H1 (cell line): ENCODE measurements at regions not wholly inside any gene's neighbourhood (a gene's known extent, or its start where the extent isn't known, plus 50 kb on each side); places are given as distances from the start of the nearest gene placed in this dataset.

Experiments used
- CTCF ChIA-PET: fragments of 300-600 bp; sonication (Branson Sonifier 250); formaldehyde crosslinking; loops from one replicate; lab custom pipeline; 2021; ENCODE audit not compliant: partially characterized antibody; lab: Charles Lee
- POLR2A ChIA-PET: fragments of 300-600 bp; sonication (Branson Sonifier 250); formaldehyde crosslinking; loops from one replicate; lab custom pipeline; 2021; ENCODE audit warnings: inconsistent platforms; ENCODE audit not compliant: partially characterized antibody; lab: Charles Lee
- DNase-seq, 2 experiments: peaks; one replicate each; pipeline versions ENCODE4 v3.0.0 to v3.0.0-alpha.2; 2010 to 2022; ENCODE audit warnings: low spot score in 2 of 2, low read depth in 1 of 2, mixed read lengths in 1 of 2
- FAIRE-seq: peaks from 2 replicates; lab custom pipeline; 2011; peaks lifted over from hg19 to GRCh38; lab: Jason Lieb, UNC
- H2AFZ ChIP-seq: 2 replicates; pipeline ENCODE4 v1.8.1; 2012; ENCODE audit warnings: low read length, inconsistent platforms
- H2AK5ac ChIP-seq: 2 replicates; pipeline ENCODE4 v1.6.1; 2013; ENCODE audit warnings: low read depth, low read length
- H2BK120ac ChIP-seq: replicated peaks from 2 replicates; pipeline ENCODE3; 2013; ENCODE audit warnings: low read depth, low read length, inconsistent platforms
- H2BK12ac ChIP-seq: 2 replicates; pipeline ENCODE4 v1.6.1; 2013; ENCODE audit warnings: low read depth, low read length
- H2BK15ac ChIP-seq: 2 replicates; pipeline ENCODE4 v1.6.1; 2013; ENCODE audit warnings: low read length
- H2BK20ac ChIP-seq: 2 replicates; pipeline ENCODE4 v1.6.1; 2013; ENCODE audit warnings: low read length
- H2BK5ac ChIP-seq: 2 replicates; pipeline ENCODE4 v1.6.1; 2013; ENCODE audit warnings: low read depth, low read length
- H3K14ac ChIP-seq: 2 replicates; pipeline ENCODE4 v1.6.1; 2013; ENCODE audit warnings: inconsistent platforms; ENCODE audit not compliant: insufficient read length
- H3K18ac ChIP-seq: 2 replicates; pipeline ENCODE4 v1.6.1; 2013; ENCODE audit warnings: low read length; ENCODE audit errors: extremely low read depth
- H3K23ac ChIP-seq: 2 replicates; pipeline ENCODE4 v1.6.1; 2013; ENCODE audit warnings: inconsistent platforms; ENCODE audit not compliant: insufficient read length
- H3K23me2 ChIP-seq: 2 replicates; pipeline ENCODE4 v1.6.1; 2013; ENCODE audit warnings: low read depth, low read length
- H3K27ac ChIP-seq: 2 replicates; pipeline ENCODE4 v1.6.1; 2011; ENCODE audit warnings: low read depth, low read length, inconsistent platforms
- H3K27me3 ChIP-seq, 4 experiments: replicated peaks in 1 of 4; 1 replicate in 1 of 4; 2 replicates in 3 of 4; pipeline versions ENCODE4 v1.6.1 to v1.8.1; 2011 to 2013; ENCODE audit warnings: low read length in 3 of 4, mild to moderate bottlenecking in 3 of 4, inconsistent platforms in 2 of 4, mixed read lengths in 2 of 4, moderate library complexity in 1 of 4; ENCODE audit not compliant: control insufficient read depth in 3 of 4, insufficient read depth in 3 of 4; ENCODE audit errors: extremely low read depth in 1 of 4
- H3K36me3 ChIP-seq, 4 experiments: 2 replicates each; pipeline versions ENCODE4 v1.6.1 to v1.8.1; 2011 to 2013; ENCODE audit warnings: mild to moderate bottlenecking in 4 of 4, low read length in 3 of 4, moderate library complexity in 2 of 4, control low read depth in 1 of 4, inconsistent platforms in 1 of 4; ENCODE audit not compliant: insufficient read depth in 4 of 4, control insufficient read depth in 2 of 4
- H3K4ac ChIP-seq: replicated peaks from 2 replicates; pipeline ENCODE3; 2013; ENCODE audit warnings: low read length, low read depth, mixed read lengths, inconsistent platforms; ENCODE audit not compliant: insufficient read length
- H3K4me1 ChIP-seq, 4 experiments: replicated peaks in 1 of 4; 1 replicate in 1 of 4; 2 replicates in 3 of 4; pipeline versions ENCODE4 v1.6.1 to v1.8.1; 2011 to 2013; ENCODE audit warnings: low read length in 3 of 4, inconsistent platforms in 2 of 4, mixed read lengths in 1 of 4; ENCODE audit not compliant: insufficient read depth in 4 of 4, control insufficient read depth in 3 of 4
- H3K4me2 ChIP-seq, 2 experiments: 2 replicates each; pipeline versions ENCODE4 v1.6.1 to v1.8.1; 2011 to 2013; ENCODE audit warnings: low read depth in 2 of 2, low read length in 2 of 2, control low read depth in 1 of 2, inconsistent platforms in 1 of 2, mild to moderate bottlenecking in 1 of 2; ENCODE audit not compliant: insufficient read depth in 1 of 2
- H3K4me3 ChIP-seq, 4 experiments: fragments of 200-600, 300-600 bp in 1 of 4; sonication (generic), shearing (Covaris generic), sonication (Bioruptor Twin) in 1 of 4; 2 replicates each; pipeline versions ENCODE4 v1.5.1 to v1.8.1; 2011 to 2016; ENCODE audit warnings: low read length in 4 of 4, low read depth in 3 of 4, control low read depth in 2 of 4, inconsistent platforms in 2 of 4, mild to moderate bottlenecking in 2 of 4, mixed read lengths in 1 of 4, moderate library complexity in 1 of 4; ENCODE audit not compliant: insufficient read depth in 2 of 4; ENCODE audit errors: extremely low read depth in 1 of 4
- H3K56ac ChIP-seq: replicated peaks from 2 replicates; pipeline ENCODE3; 2013; ENCODE audit warnings: low read depth, mild to moderate bottlenecking, mixed read lengths, low read length, inconsistent platforms; ENCODE audit not compliant: insufficient read length
- H3K79me1 ChIP-seq: 2 replicates; pipeline ENCODE4 v1.6.1; 2013; ENCODE audit warnings: low read depth, low read length, control low read depth
- H3K79me2 ChIP-seq, 2 experiments: 2 replicates each; pipeline versions ENCODE4 v1.6.1 to v1.8.1; 2012 to 2013; ENCODE audit warnings: low read length in 2 of 2, mild to moderate bottlenecking in 2 of 2, inconsistent platforms in 1 of 2; ENCODE audit not compliant: insufficient read depth in 2 of 2, control insufficient read depth in 1 of 2
- H3K9ac ChIP-seq, 4 experiments: replicated peaks in 1 of 4; 1 replicate in 1 of 4; 2 replicates in 3 of 4; pipeline versions ENCODE4 v1.6.1 to v1.8.1; 2011 to 2013; ENCODE audit warnings: low read depth in 3 of 4, low read length in 3 of 4, control low read depth in 2 of 4, mild to moderate bottlenecking in 2 of 4, moderate library complexity in 2 of 4, inconsistent platforms in 1 of 4; ENCODE audit errors: extremely low read depth in 1 of 4
- H3K9me3 ChIP-seq, 2 experiments: 2 replicates each; pipeline versions ENCODE4 v1.6.1 to v1.8.1; 2012 to 2013; ENCODE audit warnings: mild to moderate bottlenecking in 2 of 2, moderate library complexity in 2 of 2, control low read depth in 1 of 2, inconsistent platforms in 1 of 2, low read depth in 1 of 2, low read length in 1 of 2, mixed read lengths in 1 of 2; ENCODE audit not compliant: insufficient read depth in 2 of 2
- H4K20me1 ChIP-seq, 2 experiments: replicated peaks in 1 of 2; 2 replicates each; pipeline versions ENCODE3 to v1.8.1; 2011 to 2013; ENCODE audit warnings: inconsistent platforms in 2 of 2, low read length in 2 of 2, mild to moderate bottlenecking in 1 of 2; ENCODE audit not compliant: insufficient read depth in 2 of 2, control insufficient read depth in 1 of 2
- H4K5ac ChIP-seq: 2 replicates; pipeline ENCODE4 v1.6.1; 2013; ENCODE audit warnings: low read length, low read depth, mixed read lengths, inconsistent platforms; ENCODE audit not compliant: insufficient read length
- H4K8ac ChIP-seq: 2 replicates; pipeline ENCODE4 v1.8.0; 2013; ENCODE audit warnings: mild to moderate bottlenecking, moderate library complexity, low read length, inconsistent platforms; ENCODE audit not compliant: insufficient read depth; ENCODE audit errors: extremely low read depth
- H4K91ac ChIP-seq: replicated peaks from 2 replicates; pipeline ENCODE3; 2013; ENCODE audit warnings: low read length, mixed read lengths, inconsistent platforms; ENCODE audit not compliant: insufficient read length
- CREB1 ChIP-seq: IDR thresholded peaks from 2 replicates; pipeline ENCODE4 v1.6.1; 2012; ENCODE audit warnings: inconsistent platforms
- CTBP2 ChIP-seq: IDR thresholded peaks from 2 replicates; pipeline ENCODE4 v1.7.0; 2011; ENCODE audit warnings: borderline replicate concordance, mild to moderate bottlenecking, moderate library complexity, mixed read lengths, low read length; ENCODE audit not compliant: insufficient read depth, insufficient read length
- EGR1 ChIP-seq: IDR thresholded peaks from 2 replicates; pipeline ENCODE4 v1.6.1; 2011; ENCODE audit warnings: low read depth, low read length, borderline replicate concordance
- POLR2A ChIP-seq, 2 experiments: IDR thresholded peaks; 1 replicate in 1 of 2; 2 replicates in 1 of 2; pipeline ENCODE4 v1.6.1; 2011; ENCODE audit warnings: low read depth in 2 of 2, low read length in 2 of 2, mild to moderate bottlenecking in 2 of 2; ENCODE audit errors: control extremely low read depth in 1 of 2
- POU5F1 ChIP-seq: IDR thresholded peaks from 2 replicates; pipeline ENCODE4 v1.6.1; 2011; ENCODE audit warnings: low read depth, mild to moderate bottlenecking, low read length, moderate library complexity
- RAD21 ChIP-seq, 2 experiments: IDR thresholded peaks in 1 of 2; conservative IDR thresholded peaks in 1 of 2; 2 replicates each; pipeline ENCODE4 v1.6.1; 2011; ENCODE audit warnings: low read depth in 2 of 2, low read length in 2 of 2, improper control_type of control experiment in 1 of 2, inconsistent platforms in 1 of 2, mild to moderate bottlenecking in 1 of 2, moderate library complexity in 1 of 2
- SIRT6 ChIP-seq: IDR thresholded peaks from one replicate; pipeline ENCODE4 v1.7.1; 2012; ENCODE audit warnings: low read length, inconsistent platforms
- SRF ChIP-seq: IDR thresholded peaks from 2 replicates; pipeline ENCODE4 v1.6.1; 2011; ENCODE audit warnings: mild to moderate bottlenecking, low read depth, low read length, moderate library complexity
- SUZ12 ChIP-seq: fragments of 200-600 bp; sonication (generic); IDR thresholded peaks from 2 replicates; pipeline ENCODE4 v1.6.1; 2012; ENCODE audit warnings: mild to moderate bottlenecking, inconsistent platforms, low read length, moderate library complexity, mixed read lengths
- TAF1 ChIP-seq: IDR thresholded peaks from 2 replicates; pipeline ENCODE4 v1.6.1; 2011; ENCODE audit warnings: mild to moderate bottlenecking, low read depth, low read length
- WGBS, 2 experiments: shearing (Covaris generic) in 1 of 2; methylation state at CpG; one replicate each; pipeline versions ENCODE4 v1.1.6 to v1.1.7; 2013 to 2015; ENCODE audit warnings: low lambda C conversion rate in 2 of 2, mixed read lengths in 2 of 2, inconsistent platforms in 1 of 2, low coverage in 1 of 2, missing lambda C conversion rate in 1 of 2; ENCODE audit not compliant: insufficient replicate concordance in 2 of 2, insufficient coverage in 1 of 2, insufficient read length in 1 of 2; ENCODE audit errors: extremely low coverage in 1 of 2, missing lambda C conversion rate in 1 of 2; 5-methylcytosine and 5-hydroxymethylcytosine counted together
- TF ChIP-seq, protein P1 (sequence below): IDR thresholded peaks from 2 replicates; pipeline ENCODE4 v1.6.1; 2012; ENCODE audit warnings: low read length, inconsistent platforms

GRCh38 chr1:48049823-48050535 is 52.8 kb upstream of the TRABD2B start:
- Histone ChIP-seq H2AFZ (no peak overlapping the region), H3K18ac (no peak overlapping the region), H2BK12ac (no peak overlapping the region), H4K91ac (no peak overlapping the region), H4K20me1 (no peaks in the 10 kb centered on the region), H3K4me2 (no peak overlapping the region), H3K14ac (no peak overlapping the region), H4K8ac (no peak overlapping the region), H2BK15ac (no peak overlapping the region), H4K5ac (no peak overlapping the region), H3K4ac (no peak overlapping the region), H3K56ac (no peak overlapping the region), H3K79me2 (no peaks in the 10 kb centered on the region), H3K79me1 (no peaks in the 10 kb centered on the region), H3K36me3 (no peaks in the 10 kb centered on the region), H3K9ac (no peak overlapping the region), H3K23me2 (no peaks in the 10 kb centered on the region), H3K23ac (no peak overlapping the region), H3K4me1 (no peaks in the 10 kb centered on the region), H3K27me3 (no peaks in the 10 kb centered on the region), H3K27ac (no peak overlapping the region), H2AK5ac (no peak overlapping the region), H3K9me3 (no peaks in the 10 kb centered on the region), H2BK5ac (no peak overlapping the region), H2BK20ac (no peak overlapping the region), H3K4me3 (no peak overlapping the region), H2BK120ac (no peak overlapping the region)
- CTCF ChIA-PET, result interaction anchor here (1.1 to 5.4 kb wide), 5 partner anchors 10 to 51 kb away, joined by 3 to 62 read pairs (median 6); no protein-coding TSS in a partner anchor
- DNase-seq (no peak), FAIRE-seq (no peak)
- WGBS, 2 experiments, result 90% methylated on average over 8 of the region's 8 CpGs; no CpG with 5 or more reads in 1 of the 2 experiments
- POLR2A ChIA-PET, result interaction anchor here (0.6 kb wide), 1 partner anchor 16 kb away, joined by 3 read pairs; no protein-coding TSS in a partner anchor
- TF ChIP-seq SRF, result no peak
- TF ChIP-seq POU5F1, result no peak
- no peak for TF ChIP-seq SIRT6
- no peak for TF ChIP-seq SUZ12
- no peak for TF ChIP-seq EGR1
- no peak for TF ChIP-seq CTBP2
- TF ChIP-seq RAD21 (IDR thresholded peaks at IDR 0.05 in 1 of 2, conservative IDR thresholded peaks at IDR 0.05 in 1 of 2; ENCODE audit: low read depth in 2 of 2, low read length in 2 of 2), result no peak
- TF ChIP-seq, protein P1, sequence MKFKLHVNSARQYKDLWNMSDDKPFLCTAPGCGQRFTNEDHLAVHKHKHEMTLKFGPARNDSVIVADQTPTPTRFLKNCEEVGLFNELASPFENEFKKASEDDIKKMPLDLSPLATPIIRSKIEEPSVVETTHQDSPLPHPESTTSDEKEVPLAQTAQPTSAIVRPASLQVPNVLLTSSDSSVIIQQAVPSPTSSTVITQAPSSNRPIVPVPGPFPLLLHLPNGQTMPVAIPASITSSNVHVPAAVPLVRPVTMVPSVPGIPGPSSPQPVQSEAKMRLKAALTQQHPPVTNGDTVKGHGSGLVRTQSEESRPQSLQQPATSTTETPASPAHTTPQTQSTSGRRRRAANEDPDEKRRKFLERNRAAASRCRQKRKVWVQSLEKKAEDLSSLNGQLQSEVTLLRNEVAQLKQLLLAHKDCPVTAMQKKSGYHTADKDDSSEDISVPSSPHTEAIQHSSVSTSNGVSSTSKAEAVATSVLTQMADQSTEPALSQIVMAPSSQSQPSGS, result no peak
- TF ChIP-seq CREB1, result no peak
- no peak for TF ChIP-seq TAF1
- no peak for TF ChIP-seq POLR2A (IDR thresholded peaks at IDR 0.05; ENCODE audit: control extremely low read depth in 1 of 2, low read depth in 2 of 2, low read length in 2 of 2)
